Fibroblast of skin of scalp (primary cell): ENCODE measurements at regions not wholly inside any gene's neighbourhood (a gene's known extent, or its start where the extent isn't known, plus 50 kb on each side); places are given as distances from the start of the nearest gene placed in this dataset.

Experiments used
- DNase-seq: peaks from one replicate; pipeline ENCODE4 v3.0.0-alpha.2; 2013

GRCh38 chr5:4762316-4762715 is 377.8 kb upstream of the ADAMTS16 start:
- DNase-seq: no peak

GRCh38 chr5:4765411-4765810 is 374.7 kb upstream of the ADAMTS16 start:
- DNase-seq: no peak

DNA sequence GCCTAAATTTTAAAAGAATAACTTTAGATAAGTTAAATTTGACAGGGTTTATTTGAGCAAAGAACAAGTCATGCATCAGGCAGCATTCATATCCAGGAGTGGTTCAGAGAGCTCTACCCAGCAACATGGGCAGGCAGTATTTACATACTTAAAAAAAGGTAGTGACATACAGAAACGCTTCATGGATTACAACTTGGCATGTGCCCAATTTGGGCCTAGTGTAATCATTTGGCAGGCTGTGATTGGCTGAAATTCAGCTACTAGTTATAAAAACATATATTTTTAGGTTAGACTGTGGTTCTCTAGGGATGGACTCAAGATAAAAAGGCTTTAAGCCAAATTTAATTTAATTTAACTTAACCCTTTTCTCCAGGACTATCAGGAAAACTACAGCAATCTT is 374.0 kb upstream of the ADAMTS16 start:
- DNase-seq: no peak

- peak; percentile 47 for DNase-seq
Observed at GRCh38 chr5:4772591-4772990, 367.5 kb upstream of the ADAMTS16 start.

DNA sequence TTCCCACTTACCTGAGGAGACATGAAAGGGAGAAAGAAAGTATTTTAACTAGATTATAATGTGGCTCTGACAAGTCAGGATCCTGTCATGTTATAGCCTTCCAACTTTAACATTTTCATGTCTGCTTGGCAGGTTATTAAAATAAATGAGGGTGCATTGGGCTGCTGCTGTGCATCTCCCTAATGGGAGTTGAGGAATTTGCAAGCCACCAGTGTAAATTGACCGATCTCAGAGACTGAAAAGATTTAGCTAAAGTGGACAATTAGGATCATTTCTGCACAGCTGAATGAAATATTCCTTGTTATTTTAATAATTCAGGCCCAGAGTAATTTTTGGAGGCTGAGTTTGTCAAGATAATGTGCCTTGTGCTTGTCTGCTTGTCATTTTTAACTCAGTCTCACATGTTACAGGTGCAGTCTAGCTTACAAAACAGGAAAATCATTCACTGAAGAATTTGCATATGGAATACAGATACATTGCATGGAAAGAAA is 366.3 kb upstream of the ADAMTS16 start:
- no peak for DNase-seq

GRCh38 chr5:4777435-4777834 is 362.7 kb upstream of the ADAMTS16 start:
- no peak for DNase-seq

- no peak for DNase-seq
Observed at GRCh38 chr5:4780633-4781032, 359.5 kb upstream of the ADAMTS16 start.

DNA sequence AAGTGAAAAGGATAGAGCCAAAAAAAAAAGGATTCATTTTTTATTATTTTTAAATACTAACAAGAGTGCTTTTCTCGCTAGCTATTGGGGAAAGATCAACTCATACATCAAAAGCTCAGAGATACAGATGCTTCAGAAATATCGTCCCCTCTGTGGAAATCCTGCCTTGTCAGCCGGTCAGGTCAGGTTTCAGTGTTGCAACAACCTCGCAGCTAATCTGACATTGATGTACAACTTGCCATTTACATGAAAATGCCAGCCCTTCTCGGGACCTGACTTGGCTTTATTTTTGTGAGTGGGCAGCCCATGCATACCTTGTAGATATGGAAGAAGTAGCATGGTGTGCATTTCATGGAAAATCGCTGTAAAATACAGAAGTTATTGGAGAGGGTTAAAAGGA is 358.8 kb upstream of the ADAMTS16 start:
- DNase-seq: no peak

DNA sequence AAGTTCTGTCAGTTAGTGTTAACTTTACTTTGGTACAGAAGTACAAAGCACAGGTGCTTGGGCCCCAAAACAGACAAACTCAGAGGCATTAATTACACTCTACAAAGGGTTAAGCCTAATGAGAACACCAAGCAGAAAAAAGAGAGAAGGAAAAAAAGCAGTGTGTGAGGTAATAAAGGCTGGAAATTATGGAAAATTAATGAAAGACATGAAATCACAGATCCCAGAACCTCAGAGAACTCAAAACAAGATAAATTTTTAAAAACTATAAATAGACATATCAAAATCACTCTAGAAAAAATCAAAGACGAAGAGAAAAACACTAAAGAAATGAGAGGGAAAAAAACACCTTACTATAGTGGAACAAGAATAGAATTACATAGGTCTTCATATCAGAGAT is 354.2 kb upstream of the ADAMTS16 start:
- DNase-seq: no peak

- no peak for DNase-seq
Observed at GRCh38 chr5:4797445-4797844, 342.7 kb upstream of the ADAMTS16 start.

DNA sequence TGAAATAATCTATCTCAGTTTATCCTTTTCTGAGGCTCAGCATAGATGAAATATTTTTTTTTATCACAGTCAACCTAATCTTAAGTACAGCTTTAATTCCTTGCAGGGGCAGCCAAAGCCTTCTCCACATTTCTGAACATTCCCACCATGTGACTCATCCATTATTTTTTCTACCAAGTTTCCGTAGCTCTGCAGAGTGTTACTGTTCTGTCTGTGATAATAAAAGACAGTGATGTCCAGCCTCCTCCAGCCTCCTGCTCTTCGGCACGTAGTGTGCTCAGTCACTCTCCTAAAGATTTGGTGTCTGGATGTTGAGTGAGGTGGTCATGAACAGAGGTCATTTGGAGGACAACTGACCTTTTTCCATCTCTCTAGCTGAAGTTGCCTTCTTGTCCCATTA is 338.1 kb upstream of the ADAMTS16 start:
- peak; percentile 69 for DNase-seq

DNA sequence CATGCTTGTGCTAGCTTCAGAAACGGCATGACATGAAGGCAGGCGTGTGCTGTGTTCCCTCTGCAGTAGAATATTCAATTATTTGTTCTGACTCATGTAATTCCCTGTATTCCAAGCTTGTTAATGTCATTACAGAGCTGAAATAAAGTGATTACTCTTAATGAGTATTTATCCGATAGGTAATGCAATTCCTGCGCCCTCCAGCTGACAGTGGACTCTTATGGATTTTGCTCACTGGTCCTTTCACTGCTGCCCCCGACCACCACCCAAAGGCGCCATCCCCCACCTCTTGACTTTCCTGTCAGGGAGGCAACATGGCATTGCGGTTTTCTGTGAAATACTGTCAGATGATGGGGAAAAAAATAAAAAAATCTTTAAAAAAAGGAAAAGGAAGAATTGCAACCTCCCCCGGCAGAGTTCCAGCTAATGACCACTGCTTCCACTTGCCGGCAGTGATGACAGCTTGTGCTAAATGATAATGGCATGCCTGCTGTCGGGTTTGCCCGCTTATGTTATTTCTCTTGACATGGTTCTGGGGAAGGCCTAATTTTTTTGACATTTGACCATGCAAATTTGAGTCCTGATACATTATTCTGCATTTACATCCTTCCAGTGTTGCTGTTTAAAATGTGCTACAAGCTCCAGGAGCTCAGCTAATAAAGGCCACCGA is 335.3 kb upstream of the ADAMTS16 start:
- no peak for DNase-seq

GRCh38 chr5:4815002-4815401 is 325.1 kb upstream of the ADAMTS16 start:
- no peak for DNase-seq

- DNase-seq: no peak
Observed at GRCh38 chr5:4817767-4818166, 322.4 kb upstream of the ADAMTS16 start.

GRCh38 chr5:4831325-4831724 is 308.8 kb upstream of the ADAMTS16 start:
- DNase-seq: no peak

DNA sequence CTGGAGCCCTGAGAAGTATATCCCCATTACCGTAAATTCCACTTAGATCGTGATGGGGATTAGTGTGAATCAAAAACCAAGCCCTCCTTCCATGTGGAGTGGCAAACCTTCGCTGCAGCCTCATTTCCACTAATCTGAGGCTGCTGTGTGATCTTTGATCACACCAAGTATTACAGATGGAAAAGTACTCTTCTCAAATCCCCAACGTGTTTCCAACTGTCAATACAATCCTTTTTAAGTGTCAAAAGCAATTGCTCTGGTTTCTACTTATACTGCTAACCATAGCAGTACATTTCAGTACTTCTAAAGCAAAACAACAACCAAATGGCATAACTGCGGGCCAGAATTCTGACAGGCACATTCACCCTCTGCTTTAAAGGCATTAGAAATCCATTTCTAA is 307.7 kb upstream of the ADAMTS16 start:
- DNase-seq: no peak

DNA sequence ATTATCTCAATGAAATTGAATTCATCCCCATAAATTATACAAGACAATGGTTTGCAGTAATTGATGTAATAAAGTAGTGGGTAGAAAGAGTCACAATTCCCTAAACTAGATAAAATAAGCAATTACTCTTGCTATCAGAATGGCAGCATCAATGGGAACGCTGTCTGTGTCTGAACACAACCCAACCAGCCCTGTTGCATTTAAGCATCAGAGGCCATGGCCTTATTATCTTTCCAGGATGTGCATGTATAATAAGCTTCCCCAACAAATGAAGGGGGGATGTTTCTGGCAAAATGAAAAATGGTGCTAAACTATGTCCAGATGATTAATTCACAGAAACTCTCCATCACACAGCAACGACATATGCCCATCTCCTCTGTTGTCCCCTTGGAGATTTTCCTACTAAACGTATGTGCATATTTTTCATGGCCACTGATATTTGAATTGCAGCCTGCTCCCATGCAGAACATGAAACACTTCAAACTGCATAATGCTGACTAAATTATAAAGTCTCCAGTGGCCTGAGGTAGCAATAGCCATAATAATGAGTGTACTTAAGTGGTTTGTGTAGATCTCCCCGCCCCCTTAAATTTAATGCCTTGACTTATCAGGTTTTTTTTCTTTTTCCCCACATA is 306.9 kb upstream of the ADAMTS16 start:
- DNase-seq: no peak

GRCh38 chr5:4837489-4838058 is 302.6 kb upstream of the ADAMTS16 start:
- no peak for DNase-seq

DNA sequence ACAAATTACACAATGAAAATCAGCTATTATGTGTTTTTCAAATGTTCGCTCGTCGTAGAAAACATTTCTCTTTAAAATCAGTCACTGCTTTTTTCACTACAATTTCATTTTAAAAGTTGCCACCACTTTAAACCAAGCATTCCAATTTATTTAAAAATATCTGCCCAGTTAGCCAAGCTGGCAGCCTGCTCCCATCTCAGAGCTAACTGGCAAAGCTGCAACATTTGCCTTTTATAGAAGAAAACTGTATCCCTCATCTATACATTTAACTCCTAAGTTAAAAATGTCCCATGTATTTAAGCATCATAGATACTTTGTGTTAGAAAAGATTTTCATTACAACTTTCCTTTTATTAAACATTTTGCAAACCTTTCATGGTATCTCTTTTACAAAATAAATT is 294.9 kb upstream of the ADAMTS16 start:
- DNase-seq: no peak

DNA sequence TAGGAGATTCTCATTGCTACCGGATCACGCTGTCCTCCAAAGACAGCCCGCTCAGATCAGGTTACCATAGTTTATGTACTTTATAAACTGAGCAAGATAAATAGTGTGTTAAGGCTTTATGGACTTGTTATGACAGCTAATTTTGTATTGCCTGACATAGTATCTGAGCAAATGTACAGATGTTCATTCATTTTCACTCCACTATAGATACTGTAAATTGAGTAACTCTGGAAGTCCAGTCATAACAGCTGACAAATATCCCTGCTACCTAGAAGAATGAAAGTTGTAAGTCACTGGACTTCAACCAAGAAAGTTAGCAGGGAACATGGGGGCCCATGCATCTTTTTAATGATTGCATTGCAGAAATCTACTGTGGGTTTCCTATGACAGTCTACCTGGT is 292.4 kb upstream of the ADAMTS16 start:
- DNase-seq: no peak

GRCh38 chr5:4855036-4855435 is 285.1 kb upstream of the ADAMTS16 start:
- no peak for DNase-seq

- no peak for DNase-seq
Observed at GRCh38 chr5:4855880-4856279, 284.2 kb upstream of the ADAMTS16 start.

- DNase-seq: no peak
Observed at GRCh38 chr5:4857761-4858160, 282.4 kb upstream of the ADAMTS16 start.
